ENCODE measurements at regions not wholly inside any gene's neighbourhood (a gene's known extent, or its start where the extent isn't known, plus 50 kb on each side); places are given as distances from the start of the nearest gene placed in this dataset.

DNA sequence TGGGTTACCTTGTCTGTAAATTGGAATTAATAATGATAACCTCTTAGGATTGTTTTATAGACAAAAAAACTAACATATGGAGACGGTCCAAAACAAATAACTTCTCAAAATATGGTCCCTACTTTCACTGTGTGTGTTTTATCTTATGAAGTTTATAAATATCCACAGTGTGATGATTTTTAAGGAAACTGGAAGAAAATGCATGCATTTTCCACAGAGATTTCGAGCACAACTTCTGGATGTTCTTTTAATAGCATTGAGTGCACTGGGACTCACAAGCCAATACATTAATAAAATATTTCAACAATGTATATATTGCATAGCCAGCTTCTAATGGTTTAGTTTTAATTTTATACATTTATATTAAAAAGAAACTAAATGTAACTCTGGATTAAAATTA lies 87.9 kb upstream of the SPHKAP start:
- intact Hi-C loops (cut with DNase I): loop anchor here (5.0 kb wide), 1 partner anchor 1087 kb away; no protein-coding TSS in a partner anchor
- DNase-seq (ENCODE audit: extremely low spot score in 2 of 2): no peak
- no peak overlapping the region for H3K4me3 ChIP-seq
- H3K4me1 ChIP-seq: no peaks in the 10 kb centered on the region
- H3K36me3 ChIP-seq: no peaks in the 10 kb centered on the region
- H3K9me3 ChIP-seq: no peaks in the 10 kb centered on the region
- TF ChIP-seq POLR2AphosphoS5 (IDR thresholded peaks at IDR 0.05; ENCODE audit: insufficient read depth in 1 of 2, low read depth in 1 of 2) (no peak), POLR2A (IDR thresholded peaks at IDR 0.05) (no peak)
- TF ChIP-seq, protein P1, sequence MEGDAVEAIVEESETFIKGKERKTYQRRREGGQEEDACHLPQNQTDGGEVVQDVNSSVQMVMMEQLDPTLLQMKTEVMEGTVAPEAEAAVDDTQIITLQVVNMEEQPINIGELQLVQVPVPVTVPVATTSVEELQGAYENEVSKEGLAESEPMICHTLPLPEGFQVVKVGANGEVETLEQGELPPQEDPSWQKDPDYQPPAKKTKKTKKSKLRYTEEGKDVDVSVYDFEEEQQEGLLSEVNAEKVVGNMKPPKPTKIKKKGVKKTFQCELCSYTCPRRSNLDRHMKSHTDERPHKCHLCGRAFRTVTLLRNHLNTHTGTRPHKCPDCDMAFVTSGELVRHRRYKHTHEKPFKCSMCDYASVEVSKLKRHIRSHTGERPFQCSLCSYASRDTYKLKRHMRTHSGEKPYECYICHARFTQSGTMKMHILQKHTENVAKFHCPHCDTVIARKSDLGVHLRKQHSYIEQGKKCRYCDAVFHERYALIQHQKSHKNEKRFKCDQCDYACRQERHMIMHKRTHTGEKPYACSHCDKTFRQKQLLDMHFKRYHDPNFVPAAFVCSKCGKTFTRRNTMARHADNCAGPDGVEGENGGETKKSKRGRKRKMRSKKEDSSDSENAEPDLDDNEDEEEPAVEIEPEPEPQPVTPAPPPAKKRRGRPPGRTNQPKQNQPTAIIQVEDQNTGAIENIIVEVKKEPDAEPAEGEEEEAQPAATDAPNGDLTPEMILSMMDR (IDR thresholded peaks at IDR 0.05): no peak
- H3K27ac ChIP-seq: no peak overlapping the region
- H3K27me3 ChIP-seq: no peaks in the 10 kb centered on the region

DNA sequence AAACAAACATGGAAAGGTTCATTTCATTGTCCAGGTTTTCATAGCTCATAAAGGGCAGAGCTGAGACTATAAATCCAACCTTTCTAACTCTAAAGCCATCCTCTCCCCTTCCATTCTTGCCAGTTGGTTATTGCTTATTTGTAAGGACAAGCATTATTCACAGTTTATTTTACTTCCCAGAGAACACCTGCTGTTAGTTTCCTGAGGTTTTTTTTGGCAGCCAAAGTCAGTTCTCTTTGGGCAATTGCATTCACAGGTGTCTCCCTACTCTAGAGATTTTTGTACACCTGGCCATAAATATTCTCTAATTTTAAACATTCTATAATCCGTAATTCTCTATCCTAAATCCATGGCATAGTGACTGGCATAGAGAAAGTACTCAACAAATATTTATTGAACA lies 87.3 kb upstream of the SPHKAP start:
- Histone ChIP-seq H3K27ac (no peak overlapping the region), H3K36me3 (no peaks in the 10 kb centered on the region), H3K27me3 (no peaks in the 10 kb centered on the region), H3K4me3 (no peak overlapping the region), H3K9me3 (no peaks in the 10 kb centered on the region), H3K4me1 (no peaks in the 10 kb centered on the region)
- intact Hi-C loops (cut with DNase I): loop anchor here (5.0 kb wide), 1 partner anchor 1086 kb away; no protein-coding TSS in a partner anchor
- TF ChIP-seq, protein P1 (IDR thresholded peaks at IDR 0.05): no peak
- no peak for TF ChIP-seq POLR2A (IDR thresholded peaks at IDR 0.05)
- no peak for TF ChIP-seq POLR2AphosphoS5 (IDR thresholded peaks at IDR 0.05; ENCODE audit: insufficient read depth in 1 of 2, low read depth in 1 of 2)
- DNase-seq (ENCODE audit: extremely low spot score in 2 of 2): no peak

DNA sequence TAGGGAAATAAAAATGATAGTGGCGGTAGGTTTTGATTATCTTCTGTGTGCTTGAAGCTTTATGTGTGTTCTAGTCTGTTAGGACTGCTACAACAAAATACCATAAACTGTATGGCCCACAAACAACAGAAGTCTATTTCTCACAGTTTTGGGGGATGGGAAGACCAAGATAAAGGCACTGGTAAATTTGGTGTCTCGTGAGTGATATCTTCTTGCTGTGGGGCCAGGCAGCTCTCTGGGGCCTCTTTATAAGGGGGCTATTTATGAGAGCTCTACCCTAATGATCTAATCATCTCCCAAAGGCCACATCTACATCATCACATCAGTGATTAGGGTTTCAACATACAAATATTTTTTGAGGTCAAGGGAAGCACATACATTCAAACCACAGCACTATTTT lies 86.8 kb upstream of the SPHKAP start:
- intact Hi-C loops (cut with DNase I): loop anchor here (5.0 kb wide), 1 partner anchor 1086 kb away; no protein-coding TSS in a partner anchor
- H3K4me3 ChIP-seq: no peak overlapping the region
- TF ChIP-seq, protein P1 (IDR thresholded peaks at IDR 0.05): no peak
- no peak for TF ChIP-seq POLR2AphosphoS5 (IDR thresholded peaks at IDR 0.05; ENCODE audit: insufficient read depth in 1 of 2, low read depth in 1 of 2)
- TF ChIP-seq POLR2A (IDR thresholded peaks at IDR 0.05): no peak
- no peak for DNase-seq (ENCODE audit: extremely low spot score in 2 of 2)
- no peaks in the 10 kb centered on the region for H3K36me3 ChIP-seq
- no peaks in the 10 kb centered on the region for H3K27me3 ChIP-seq
- no peaks in the 10 kb centered on the region for H3K4me1 ChIP-seq
- no peak overlapping the region for H3K27ac ChIP-seq
- no peaks in the 10 kb centered on the region for H3K9me3 ChIP-seq

DNA sequence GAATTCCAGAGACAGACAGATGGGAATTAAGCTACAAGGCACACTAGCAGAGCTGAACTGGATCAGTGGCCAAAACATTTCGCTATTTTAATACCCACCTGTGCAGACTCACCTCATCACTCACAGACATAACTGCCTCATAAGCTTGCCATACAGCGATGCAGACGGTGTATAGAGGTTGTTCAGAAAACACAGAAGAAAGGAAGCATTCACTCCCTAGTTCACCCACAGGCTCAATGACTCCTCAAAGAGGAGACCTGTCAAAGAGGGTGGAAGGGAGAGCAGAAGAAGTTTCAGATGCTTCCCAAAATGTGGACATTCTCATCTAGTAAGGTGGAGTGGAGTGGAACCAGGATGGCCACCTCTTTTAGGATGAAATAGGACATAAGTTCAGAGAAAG lies 81.7 kb upstream of the SPHKAP start:
- intact Hi-C loops (cut with DNase I): no loop called here
- no peaks in the 10 kb centered on the region for H3K36me3 ChIP-seq
- no peaks in the 10 kb centered on the region for H3K9me3 ChIP-seq
- H3K27me3 ChIP-seq: no peaks in the 10 kb centered on the region
- H3K27ac ChIP-seq: no peak overlapping the region
- TF ChIP-seq POLR2A (IDR thresholded peaks at IDR 0.05) (no peak), POLR2AphosphoS5 (IDR thresholded peaks at IDR 0.05; ENCODE audit: insufficient read depth in 1 of 2, low read depth in 1 of 2) (no peak)
- TF ChIP-seq, protein P1 (IDR thresholded peaks at IDR 0.05): no peak
- H3K4me1 ChIP-seq: no peaks in the 10 kb centered on the region
- no peak for DNase-seq (ENCODE audit: extremely low spot score in 2 of 2)
- no peak overlapping the region for H3K4me3 ChIP-seq

DNA sequence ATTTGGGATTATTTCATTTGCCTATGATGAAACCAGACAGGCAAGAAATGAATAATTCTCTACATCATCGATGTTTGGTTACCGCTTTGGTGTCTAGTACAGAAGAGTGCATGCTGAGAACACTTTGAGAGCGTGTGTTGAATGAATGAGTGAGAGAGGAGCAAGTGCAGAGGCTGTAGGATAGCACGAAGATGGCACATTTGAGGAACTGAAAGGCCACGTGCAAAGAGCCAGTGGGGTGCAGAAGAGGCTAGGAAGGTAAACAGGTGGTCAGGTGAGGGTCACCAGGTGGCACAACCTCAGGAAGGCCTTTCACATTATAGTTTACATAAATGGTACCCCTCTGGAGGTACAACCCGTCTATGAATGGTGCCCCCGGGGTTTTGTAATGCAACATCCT lies 80.1 kb upstream of the SPHKAP start:
- Histone ChIP-seq H3K27me3 (no peaks in the 10 kb centered on the region), H3K4me1 (no peaks in the 10 kb centered on the region), H3K4me3 (no peak overlapping the region), H3K27ac (no peak overlapping the region), H3K36me3 (no peaks in the 10 kb centered on the region), H3K9me3 (no peaks in the 10 kb centered on the region)
- intact Hi-C loops (cut with DNase I): no loop called here
- TF ChIP-seq POLR2AphosphoS5 (IDR thresholded peaks at IDR 0.05; ENCODE audit: insufficient read depth in 1 of 2, low read depth in 1 of 2) (no peak), POLR2A (IDR thresholded peaks at IDR 0.05) (no peak)
- TF ChIP-seq, protein P1 (IDR thresholded peaks at IDR 0.05): no peak
- DNase-seq (ENCODE audit: extremely low spot score in 2 of 2): no peak

Measured in vagina (tissue), 2 donors.